ENCODE measurements at regions not wholly inside any gene's neighbourhood (a gene's known extent, or its start where the extent isn't known, plus 50 kb on each side); places are given as distances from the start of the nearest gene placed in this dataset.

GRCh38 chr3:72295962-72296450 lies 511.1 kb upstream of the PROK2 start:
- no peaks in the 10 kb centered on the region for H3K27me3 ChIP-seq
- intact Hi-C loops (cut with DNase I; ENCODE audit: low total_unique reads) = no loop called here
- no peak overlapping the region for H3K4me3 ChIP-seq
- no peaks in the 10 kb centered on the region for H3K36me3 ChIP-seq (ENCODE audit: low read depth, missing control alignments)
- peaks cover 6% of the 10 kb centered on the region for H3K4me1 ChIP-seq
- no peaks in the 10 kb centered on the region for H3K9me3 ChIP-seq
- no peak for DNase-seq
- H3K27ac ChIP-seq = no peak overlapping the region
- WGBS, 2 donors = 76 to 78% methylated on average over 7 of the region's 7 CpGs
- TF ChIP-seq POLR2A (IDR thresholded peaks at IDR 0.05) (no peak), CTCF (IDR thresholded peaks at IDR 0.05) (no peak)

- Histone ChIP-seq H3K9me3 (no peaks in the 10 kb centered on the region), H3K4me3 (no peak overlapping the region), H3K27me3 (no peaks in the 10 kb centered on the region), H3K27ac (no peak overlapping the region), H3K4me1 (peaks cover 6% of the 10 kb centered on the region), H3K36me3 (ENCODE audit: low read depth, missing control alignments) (no peaks in the 10 kb centered on the region)
- intact Hi-C loops (cut with DNase I; ENCODE audit: low total_unique reads) = no loop called here
- WGBS, 2 donors = 57 to 58% methylated on average over 7 of the region's 7 CpGs
- DNase-seq = no peak
- TF ChIP-seq POLR2A (IDR thresholded peaks at IDR 0.05) (no peak), CTCF (IDR thresholded peaks at IDR 0.05) (no peak)
These were observed 510.5 kb upstream of the PROK2 start for GRCh38 chr3:72295276-72295961.

- H3K27ac ChIP-seq = no peak overlapping the region
- no peak for DNase-seq
- intact Hi-C loops (cut with DNase I; ENCODE audit: low total_unique reads) = no loop called here
These were observed 506.1 kb upstream of the PROK2 start for GRCh38 chr3:72290859-72291638.

GRCh38 chr3:72289692-72290071 lies 504.7 kb upstream of the PROK2 start:
- DNase-seq = no peak
- Histone ChIP-seq H3K9me3 (no peaks in the 10 kb centered on the region), H3K27ac (no peak overlapping the region), H3K27me3 (no peaks in the 10 kb centered on the region), H3K36me3 (ENCODE audit: low read depth, missing control alignments) (no peaks in the 10 kb centered on the region), H3K4me1 (no peaks in the 10 kb centered on the region), H3K4me3 (no peak overlapping the region)
- WGBS, 2 donors = 45 to 54% methylated on average over 4 of the region's 4 CpGs
- intact Hi-C loops (cut with DNase I; ENCODE audit: low total_unique reads) = no loop called here
- TF ChIP-seq POLR2A (IDR thresholded peaks at IDR 0.05) = no peak
- no peak for TF ChIP-seq CTCF (IDR thresholded peaks at IDR 0.05)

More at GRCh38 chr3:72290859-72291638, 506.1 kb upstream of the PROK2 start:
- H3K4me1 ChIP-seq = no peaks in the 10 kb centered on the region
- no peak for TF ChIP-seq CTCF (IDR thresholded peaks at IDR 0.05)
- no peaks in the 10 kb centered on the region for H3K36me3 ChIP-seq (ENCODE audit: low read depth, missing control alignments)
- H3K4me3 ChIP-seq = no peak overlapping the region
- H3K27me3 ChIP-seq = no peaks in the 10 kb centered on the region
- no peaks in the 10 kb centered on the region for H3K9me3 ChIP-seq
- 75 to 83% methylated on average over 8 to 10 of the region's 10 CpGs for WGBS, 2 donors

All from testis (tissue), 2 donors.